ENCODE measurements at regions not wholly inside any gene's neighbourhood (a gene's known extent, or its start where the extent isn't known, plus 50 kb on each side); places are given as distances from the start of the nearest gene placed in this dataset.

GRCh38 chr9:108021096-108021710 is 531.6 kb upstream of the KLF4 start:
- no peak for DNase-seq (ENCODE audit: low read depth)
- no peak for TF ChIP-seq MYC (IDR thresholded peaks at IDR 0.05; ENCODE audit: low read depth, low read length)
- no peak for TF ChIP-seq MAX (IDR thresholded peaks at IDR 0.05; ENCODE audit: low read depth, low read length)
- no peak for TF ChIP-seq POLR2A (IDR thresholded peaks at IDR 0.05; ENCODE audit: extremely low read depth, insufficient read length)
- TF ChIP-seq CTCF (IDR thresholded peaks at IDR 0.05; ENCODE audit: low read depth, low read length): no peak
- H3K4me3 ChIP-seq (ENCODE audit: low read depth, low read length): no peak overlapping the region

GRCh38 chr9:108019821-108020220 is 530.3 kb upstream of the KLF4 start:
- TF ChIP-seq POLR2A (IDR thresholded peaks at IDR 0.05; ENCODE audit: extremely low read depth, insufficient read length) (no peak), MAX (IDR thresholded peaks at IDR 0.05; ENCODE audit: low read depth, low read length) (no peak), CTCF (IDR thresholded peaks at IDR 0.05; ENCODE audit: low read depth, low read length) (no peak), MYC (IDR thresholded peaks at IDR 0.05; ENCODE audit: low read depth, low read length) (no peak)
- no peak overlapping the region for H3K4me3 ChIP-seq (ENCODE audit: low read depth, low read length)
- no peak for DNase-seq (ENCODE audit: low read depth)

GRCh38 chr9:108017671-108018070 is 528.1 kb upstream of the KLF4 start:
- no peak for DNase-seq (ENCODE audit: low read depth)
- H3K4me3 ChIP-seq (ENCODE audit: low read depth, low read length): no peak overlapping the region
- no peak for TF ChIP-seq MAX (IDR thresholded peaks at IDR 0.05; ENCODE audit: low read depth, low read length)
- TF ChIP-seq POLR2A (IDR thresholded peaks at IDR 0.05; ENCODE audit: extremely low read depth, insufficient read length): no peak
- no peak for TF ChIP-seq MYC (IDR thresholded peaks at IDR 0.05; ENCODE audit: low read depth, low read length)
- no peak for TF ChIP-seq CTCF (IDR thresholded peaks at IDR 0.05; ENCODE audit: low read depth, low read length)

- TF ChIP-seq POLR2A (IDR thresholded peaks at IDR 0.05; ENCODE audit: extremely low read depth, insufficient read length) (no peak), CTCF (IDR thresholded peaks at IDR 0.05; ENCODE audit: low read depth, low read length) (no peak), MAX (IDR thresholded peaks at IDR 0.05; ENCODE audit: low read depth, low read length) (no peak), MYC (IDR thresholded peaks at IDR 0.05; ENCODE audit: low read depth, low read length) (no peak)
- no peak overlapping the region for H3K4me3 ChIP-seq (ENCODE audit: low read depth, low read length)
- no peak for DNase-seq (ENCODE audit: low read depth)
These were observed 526.9 kb upstream of the KLF4 start for GRCh38 chr9:108016446-108016845.

GRCh38 chr9:108015690-108016089 is 526.1 kb upstream of the KLF4 start:
- TF ChIP-seq MAX (IDR thresholded peaks at IDR 0.05; ENCODE audit: low read depth, low read length): no peak
- no peak for TF ChIP-seq CTCF (IDR thresholded peaks at IDR 0.05; ENCODE audit: low read depth, low read length)
- TF ChIP-seq POLR2A (IDR thresholded peaks at IDR 0.05; ENCODE audit: extremely low read depth, insufficient read length): no peak
- TF ChIP-seq MYC (IDR thresholded peaks at IDR 0.05; ENCODE audit: low read depth, low read length): no peak
- DNase-seq (ENCODE audit: low read depth): no peak
- no peak overlapping the region for H3K4me3 ChIP-seq (ENCODE audit: low read depth, low read length)
